ENCODE measurements at regions not wholly inside any gene's neighbourhood (a gene's known extent, or its start where the extent isn't known, plus 50 kb on each side); places are given as distances from the start of the nearest gene placed in this dataset.

GRCh38 chr10:88161070-88161469 is 297.6 kb downstream of the PTEN start:
- no peak for DNase-seq (ENCODE audit: low read depth in 4 of 4, low spot score in 3 of 4)

DNA sequence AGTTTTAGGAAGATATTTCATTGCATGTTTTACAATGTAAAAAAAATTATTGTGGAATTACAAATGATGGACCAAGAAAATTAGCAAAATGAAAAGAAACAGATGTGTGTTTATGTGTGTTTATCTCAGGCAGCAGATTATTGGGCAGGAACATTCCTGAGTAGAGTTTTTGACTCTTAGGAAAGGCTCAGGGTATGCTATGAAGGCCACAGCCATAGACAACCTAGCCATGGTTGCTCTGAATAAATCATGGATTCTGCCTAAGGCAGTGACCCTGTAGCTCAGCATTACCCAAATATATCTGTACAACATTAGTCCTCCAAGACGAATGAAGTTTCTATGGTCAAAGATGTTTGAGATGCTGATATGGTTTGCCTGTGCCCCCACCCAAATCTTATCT is 298.3 kb downstream of the PTEN start:
- DNase-seq (ENCODE audit: low read depth in 4 of 4, low spot score in 3 of 4) = no peak

GRCh38 chr10:88162852-88163251 is 299.4 kb downstream of the PTEN start:
- DNase-seq (ENCODE audit: low read depth in 4 of 4, low spot score in 3 of 4) = no peak

DNA sequence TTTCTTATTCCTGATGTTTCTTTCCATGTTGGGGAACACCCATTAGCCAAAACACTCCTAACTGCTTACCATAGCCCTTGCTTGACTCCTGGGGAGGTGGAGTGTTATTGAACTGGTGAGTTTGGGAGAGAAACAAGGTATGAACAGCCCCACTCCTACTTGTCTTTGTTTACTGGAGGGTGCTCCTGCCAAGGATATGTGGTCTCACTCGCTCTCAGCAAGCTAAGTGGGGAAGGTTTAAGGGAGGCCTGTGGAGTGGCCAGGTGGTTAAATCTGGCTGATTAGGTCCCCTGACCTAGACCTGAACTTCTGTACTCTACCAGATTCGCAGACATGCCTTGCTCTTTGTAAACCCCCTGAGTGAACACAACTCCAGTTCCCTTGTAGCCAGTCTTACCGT is 300.1 kb downstream of the PTEN start:
- DNase-seq (ENCODE audit: low read depth in 4 of 4, low spot score in 3 of 4) = no peak

DNA sequence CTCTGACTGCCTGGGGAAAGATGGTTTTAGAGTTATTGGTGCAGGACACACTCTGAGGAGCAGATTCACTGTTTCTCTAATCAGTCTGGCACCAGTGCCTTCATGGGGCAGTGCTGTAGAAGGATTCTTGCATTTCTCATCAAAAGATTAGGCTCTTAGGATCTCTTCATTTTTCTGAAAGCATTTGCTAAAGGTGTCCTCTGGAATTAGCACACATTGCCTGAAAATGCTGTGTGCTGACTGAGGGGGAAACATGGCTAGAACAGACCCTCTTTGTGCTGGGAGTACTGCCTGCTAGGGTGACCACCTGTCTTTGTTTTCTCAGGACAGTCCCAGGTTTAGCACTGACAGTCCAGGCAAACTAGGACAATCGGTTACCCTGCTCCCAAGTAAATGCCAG is 301.0 kb downstream of the PTEN start:
- DNase-seq (ENCODE audit: low read depth in 4 of 4, low spot score in 3 of 4) = no peak

DNA sequence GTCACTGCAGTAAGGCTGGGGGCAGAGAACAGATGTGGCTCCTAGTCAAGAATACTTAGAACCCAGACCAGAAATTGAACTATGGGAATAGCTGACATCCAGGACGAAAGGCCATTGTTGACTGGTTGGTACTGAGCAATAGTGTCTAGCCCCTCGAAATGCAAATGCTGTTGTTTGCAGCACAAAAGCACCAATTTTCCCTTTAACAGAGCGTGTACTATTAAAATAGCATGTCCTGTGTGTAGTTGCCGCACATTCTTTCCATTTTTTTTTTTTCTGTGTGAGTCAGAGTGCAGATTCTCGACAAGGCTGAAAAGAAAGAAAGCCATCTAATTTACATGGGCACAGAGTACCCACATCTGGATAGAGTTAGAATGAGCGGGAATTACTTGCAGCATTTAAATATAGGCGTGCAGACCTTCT is 302.4 kb downstream of the PTEN start:
- DNase-seq (ENCODE audit: low read depth in 4 of 4, low spot score in 3 of 4) = no peak

DNA sequence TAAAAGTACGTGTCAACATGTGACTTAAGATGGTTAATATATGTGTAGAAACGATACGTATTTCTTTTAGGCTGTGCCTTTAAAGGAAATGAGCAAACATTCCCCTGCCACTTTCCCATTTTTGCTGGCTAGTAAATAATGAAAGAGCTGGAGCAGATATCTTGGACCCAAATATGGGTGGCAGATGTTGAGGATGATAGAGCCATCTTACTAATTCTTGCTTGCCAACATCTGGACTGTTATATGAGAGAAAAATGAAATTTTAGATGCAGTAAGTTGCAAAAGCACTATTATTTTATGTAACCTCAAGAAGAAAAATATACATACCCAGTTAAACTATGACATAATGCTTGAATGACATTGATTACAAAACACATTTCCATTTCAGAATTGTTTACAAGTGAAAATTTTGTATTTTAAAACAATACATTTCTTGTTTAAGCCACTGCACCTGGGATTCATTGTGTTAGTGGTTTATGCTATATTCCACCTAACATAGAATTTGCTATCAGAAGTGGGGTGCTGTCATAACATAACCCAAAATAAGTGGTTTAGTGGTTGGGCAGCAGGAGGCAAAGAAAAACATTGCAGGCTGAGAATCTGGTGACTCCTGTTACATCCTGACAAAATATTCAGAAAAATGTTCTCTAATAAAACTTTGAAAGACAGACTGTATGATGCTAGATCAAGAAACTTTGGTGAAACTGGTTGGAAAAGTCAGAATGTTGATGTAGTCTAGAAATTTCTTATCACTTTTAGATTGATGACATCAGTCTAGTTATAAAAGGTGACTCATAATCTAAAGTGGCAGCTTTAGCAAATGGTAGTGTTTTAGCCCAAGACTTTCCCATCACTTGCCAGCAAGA is 305.0 kb downstream of the PTEN start:
- no peak for DNase-seq (ENCODE audit: low read depth in 4 of 4, low spot score in 3 of 4)

DNA sequence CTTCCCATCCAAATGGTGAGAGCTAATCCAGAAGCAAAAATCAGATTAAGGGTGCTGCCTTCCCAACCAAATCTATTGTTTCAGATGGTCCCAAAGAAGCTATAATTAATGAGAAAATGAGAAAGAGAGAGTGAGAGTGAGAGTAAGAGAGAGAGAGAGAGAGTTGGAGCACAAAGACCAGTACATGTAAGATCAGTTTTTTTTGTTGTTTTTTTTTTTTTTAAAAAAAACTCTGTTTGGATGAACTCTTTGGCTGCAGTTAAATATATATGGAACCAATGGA is 305.6 kb downstream of the PTEN start:
- DNase-seq (ENCODE audit: low read depth in 4 of 4, low spot score in 3 of 4) = no peak

GRCh38 chr10:88170628-88171027 is 307.2 kb downstream of the PTEN start:
- no peak for DNase-seq (ENCODE audit: low read depth in 4 of 4, low spot score in 3 of 4)

DNA sequence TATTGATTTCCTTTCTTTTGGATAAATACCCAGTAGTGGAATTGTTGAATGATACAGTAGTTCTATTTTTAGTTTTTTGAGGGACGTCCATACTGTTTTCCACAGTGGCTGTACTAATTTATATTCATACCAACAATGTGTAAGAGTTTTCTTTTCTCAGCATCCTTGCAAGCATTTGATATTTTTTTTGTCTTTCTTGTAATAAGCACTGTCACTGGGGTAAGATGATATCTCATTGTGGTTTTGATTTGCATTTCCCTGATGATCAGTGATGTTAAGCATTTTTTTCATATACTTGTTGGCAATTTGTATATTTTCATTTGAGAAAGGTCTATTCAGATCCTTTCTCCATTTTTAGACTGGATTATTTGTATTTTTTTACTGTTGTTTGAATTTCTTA is 308.7 kb downstream of the PTEN start:
- DNase-seq (ENCODE audit: low read depth in 4 of 4, low spot score in 3 of 4) = no peak

DNA sequence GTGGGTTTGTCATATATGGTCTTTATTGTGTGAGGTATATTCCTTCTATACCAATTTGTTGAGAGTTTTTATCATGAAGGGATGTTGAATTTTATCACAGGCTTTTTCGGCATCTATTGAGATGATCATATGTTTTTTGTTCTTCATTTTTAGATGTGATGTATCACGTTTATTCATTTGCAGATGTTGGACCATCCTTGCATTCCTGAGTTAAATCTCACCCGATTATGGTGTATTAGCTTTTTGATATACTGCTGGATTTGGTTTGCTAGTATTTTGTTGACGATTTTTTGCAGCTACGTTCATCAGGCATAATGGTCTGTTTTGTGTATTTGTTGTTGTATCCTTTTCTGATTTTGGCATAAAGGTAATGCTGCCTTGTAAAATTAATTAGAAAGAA is 311.0 kb downstream of the PTEN start:
- DNase-seq (ENCODE audit: low read depth in 4 of 4, low spot score in 3 of 4) = no peak

GRCh38 chr10:88178758-88179157 is 315.3 kb downstream of the PTEN start:
- no peak for DNase-seq (ENCODE audit: low read depth in 4 of 4, low spot score in 3 of 4)

DNA sequence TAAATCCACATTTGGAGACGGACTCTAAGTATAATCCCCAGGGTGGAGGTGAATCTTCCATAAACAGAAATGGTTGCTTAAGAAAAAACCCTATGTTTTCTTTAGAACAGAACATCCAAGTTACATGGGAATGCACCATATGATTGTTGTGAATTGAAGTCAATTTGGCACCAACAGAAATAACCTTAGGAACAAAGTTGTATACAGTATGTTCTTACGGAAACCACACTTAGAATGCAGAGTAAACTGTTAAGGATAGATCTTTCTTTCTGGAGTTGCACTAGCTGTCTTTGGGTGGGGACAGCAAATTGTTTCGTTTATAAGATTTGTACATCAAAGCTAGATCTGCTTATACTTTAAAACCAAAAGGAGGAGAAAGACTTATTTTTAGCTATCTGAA is 316.4 kb downstream of the PTEN start:
- no peak for DNase-seq (ENCODE audit: low read depth in 4 of 4, low spot score in 3 of 4)

DNA sequence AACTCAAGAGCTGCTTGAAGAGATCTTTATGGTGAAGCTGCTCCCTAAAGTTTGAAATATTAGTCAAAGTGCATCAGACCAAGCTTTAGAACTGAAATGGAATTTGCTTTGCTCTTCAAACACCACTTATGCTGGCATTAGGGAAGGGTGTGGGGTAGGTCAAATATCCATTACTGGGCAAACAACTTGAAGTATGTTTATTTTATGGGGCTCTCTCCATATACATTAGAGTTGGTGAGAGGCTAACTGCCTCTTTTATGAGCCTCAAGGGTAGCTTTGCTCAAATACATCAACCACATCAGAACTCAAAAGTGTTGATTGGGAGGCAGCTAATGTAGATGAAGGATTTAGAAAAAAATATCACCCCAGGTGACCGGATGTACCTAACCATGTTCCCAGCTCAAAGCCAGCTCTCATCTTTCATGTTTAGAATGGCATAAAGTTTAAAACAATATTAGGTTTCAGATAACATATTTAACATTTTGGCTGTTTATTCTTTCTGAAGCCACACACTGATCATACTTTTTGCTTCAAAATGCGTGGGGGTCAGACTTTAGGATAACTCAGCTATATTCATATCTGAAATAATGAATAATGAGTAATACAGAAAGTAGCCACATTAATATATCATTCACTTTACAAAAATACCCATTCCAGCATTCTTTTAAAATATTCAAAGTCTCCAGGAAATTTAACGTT is 318.6 kb downstream of the PTEN start:
- no peak for DNase-seq (ENCODE audit: low read depth in 4 of 4, low spot score in 3 of 4)

DNA sequence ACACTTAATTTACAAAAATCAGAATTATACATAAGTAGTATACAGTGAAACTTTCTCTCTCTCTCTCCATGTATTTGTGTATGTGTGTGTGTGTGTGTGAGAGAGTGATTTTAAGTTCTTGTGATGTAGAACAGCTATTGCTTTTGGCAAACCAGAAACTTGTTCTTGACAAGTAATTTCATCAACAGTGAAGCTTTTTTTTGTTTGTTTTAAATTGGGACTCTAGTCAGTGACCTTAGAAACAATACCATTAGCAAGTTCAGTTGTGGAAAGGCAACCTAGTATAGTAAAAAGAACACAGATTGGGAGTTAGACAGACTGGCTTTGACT is 319.1 kb downstream of the PTEN start:
- DNase-seq (ENCODE audit: low read depth in 4 of 4, low spot score in 3 of 4) = no peak

GRCh38 chr10:88184543-88185297 is 321.3 kb downstream of the PTEN start:
- DNase-seq (ENCODE audit: low read depth in 4 of 4, low spot score in 3 of 4) = no peak

DNA sequence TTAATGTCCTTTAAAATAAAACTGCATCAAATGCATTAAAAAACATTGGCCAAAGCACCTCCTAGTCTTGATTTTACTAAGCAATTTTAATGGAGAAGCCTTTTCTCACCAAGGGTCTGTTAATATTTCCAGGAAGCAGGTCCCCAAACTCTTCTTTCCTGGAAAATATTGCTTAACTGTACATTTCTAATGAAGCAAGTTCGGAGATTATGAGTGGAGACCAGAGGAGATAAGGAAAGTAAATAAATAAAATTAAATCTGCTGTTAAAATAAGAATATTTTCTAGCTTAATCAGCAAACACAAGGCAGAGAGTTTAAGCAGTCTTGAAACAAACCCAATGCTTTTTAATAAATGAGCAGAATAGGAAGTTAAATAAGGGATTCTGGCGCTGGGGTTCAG is 322.4 kb downstream of the PTEN start:
- DNase-seq (ENCODE audit: low read depth in 4 of 4, low spot score in 3 of 4) = no peak

DNA sequence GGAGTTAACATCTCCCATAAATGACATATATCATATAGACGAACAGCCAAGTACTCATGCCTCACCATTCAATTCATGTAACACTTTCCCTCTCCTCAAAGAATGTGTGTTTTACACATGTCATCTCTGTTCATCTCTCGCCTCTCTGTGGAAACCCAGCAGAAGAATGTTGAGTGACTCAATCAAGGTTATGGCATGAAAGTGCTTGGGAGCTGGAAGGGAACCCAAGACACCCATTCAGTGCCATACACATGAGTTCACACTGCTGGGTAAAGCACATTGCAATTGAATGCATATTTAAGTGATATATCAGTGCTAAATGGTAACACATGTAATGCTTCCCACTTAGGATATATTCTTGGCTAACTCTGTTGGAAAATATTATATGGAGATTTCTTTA is 322.9 kb downstream of the PTEN start:
- no peak for DNase-seq (ENCODE audit: low read depth in 4 of 4, low spot score in 3 of 4)

DNA sequence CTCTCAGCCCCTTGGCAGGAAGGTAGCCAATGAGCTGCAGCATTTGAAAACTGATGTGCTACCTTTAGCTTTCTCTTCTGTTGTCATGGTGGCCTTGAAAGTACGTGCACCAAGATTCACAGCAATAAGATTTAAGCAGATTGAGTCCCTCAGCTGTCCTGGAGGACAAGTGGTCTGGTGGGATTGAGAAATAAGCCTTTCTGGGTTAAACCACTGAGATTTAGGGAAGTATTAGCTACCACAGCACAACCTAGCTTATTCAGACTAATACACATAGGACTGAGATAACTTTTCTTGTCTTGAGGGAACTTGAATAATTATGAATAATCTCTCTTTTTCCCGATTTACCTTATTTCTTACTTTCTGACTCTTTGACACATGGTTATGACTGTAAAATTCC is 324.0 kb downstream of the PTEN start:
- no peak for DNase-seq (ENCODE audit: low read depth in 4 of 4, low spot score in 3 of 4)

DNA sequence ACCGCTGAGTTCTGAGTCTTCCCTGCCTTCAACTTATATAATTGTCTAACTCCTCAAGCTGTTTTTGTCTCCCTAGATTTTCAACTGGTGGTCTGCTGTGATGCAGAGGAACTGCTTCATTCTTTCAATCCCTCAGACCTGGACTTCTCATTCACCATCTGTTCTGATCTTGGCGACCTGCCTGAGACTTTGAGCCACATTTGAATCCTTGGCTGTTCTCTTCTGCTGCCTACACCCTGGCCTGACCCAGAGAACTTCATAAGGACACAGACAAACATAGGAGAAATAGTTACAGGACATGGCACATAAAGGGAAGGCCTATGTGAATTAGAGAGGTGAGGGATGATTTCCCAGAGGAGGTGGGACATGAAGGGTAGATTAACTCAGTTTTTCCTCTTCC is 326.7 kb downstream of the PTEN start:
- no peak for DNase-seq (ENCODE audit: low read depth in 4 of 4, low spot score in 3 of 4)

GRCh38 chr10:88190540-88191235 is 327.3 kb downstream of the PTEN start:
- DNase-seq (ENCODE audit: low read depth in 4 of 4, low spot score in 3 of 4) = no peak

All from left renal pelvis (tissue), 4 donors.